SK-N-MC (cell line): ENCODE measurements at regions not wholly inside any gene's neighbourhood (a gene's known extent, or its start where the extent isn't known, plus 50 kb on each side); places are given as distances from the start of the nearest gene placed in this dataset.
"Not testable (repeated sequence)": the region's sequence is repeated elsewhere in the genome, so short reads cannot be mapped to it uniquely, and the experiment has no call there.

Experiments
- DNase-seq: peaks from one replicate; pipeline ENCODE4 v3.0.0-alpha.2; 2011; ENCODE audit warnings: low read depth, low spot score
- H3K27ac ChIP-seq: fragments of 200-600 bp; sonication (generic); 2 replicates; pipeline ENCODE4 v1.5.1; 2016; ENCODE audit warnings: mixed run types
- H3K36me3 ChIP-seq: fragments of 200-600 bp; sonication (generic); 2 replicates; pipeline ENCODE4 v1.6.1; 2017; ENCODE audit warnings: antibody characterized with exemption, low read length, mixed read lengths; ENCODE audit not compliant: insufficient read depth
- H3K4me3 ChIP-seq: fragments of 200-600 bp; sonication (generic); 2 replicates; pipeline ENCODE4 v1.5.1; 2016
- H3K9ac ChIP-seq: fragments of 200-600 bp; sonication (generic); 2 replicates; pipeline ENCODE4 v1.8.0; 2017; ENCODE audit warnings: mixed run types, mixed read lengths; ENCODE audit not compliant: insufficient read length
- H3K9me3 ChIP-seq: fragments of 200-600 bp; sonication (generic); 2 replicates; pipeline ENCODE4 v1.6.1; 2017; ENCODE audit warnings: low read depth, mild to moderate bottlenecking, antibody characterized with exemption, low read length, moderate library complexity, mixed read lengths
- EZH2 ChIP-seq: fragments of 200-600 bp; sonication (generic); IDR thresholded peaks from one replicate; pipeline ENCODE4 v1.6.1; 2017; ENCODE audit warnings: antibody characterized with exemption
- FOXP2 ChIP-seq: optimal IDR thresholded peaks from 2 replicates; pipeline ENCODE3; 2011; ENCODE audit warnings: mild to moderate bottlenecking, moderate library complexity; ENCODE audit not compliant: insufficient read depth; ENCODE audit errors: extremely low read length, control extremely low read depth
- POLR2AphosphoS5 ChIP-seq: IDR thresholded peaks from 2 replicates; pipeline ENCODE4 v1.6.1; 2012; ENCODE audit warnings: mild to moderate bottlenecking, low read depth, low read length, borderline replicate concordance

DNA sequence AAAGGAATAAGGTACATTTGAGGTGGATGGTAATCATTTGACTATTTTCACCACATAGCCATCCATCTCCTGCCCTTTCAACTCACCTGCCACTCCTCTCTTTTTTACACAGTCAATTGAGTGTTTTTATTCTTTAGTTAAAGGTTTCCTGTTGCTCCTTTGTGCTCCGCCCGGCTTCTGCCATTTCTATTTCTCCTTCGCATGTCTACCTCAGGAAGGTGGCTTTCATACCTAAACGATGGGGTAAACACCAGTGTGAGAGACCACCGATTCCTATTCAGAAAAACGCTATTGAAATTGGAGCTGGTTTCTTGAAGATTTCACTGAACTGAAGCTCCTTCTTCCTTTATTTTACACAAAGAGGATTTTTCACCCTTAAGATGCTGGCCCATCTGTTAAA is 1628.0 kb upstream of the PIK3C3 start:
- H3K9me3 ChIP-seq, result no peaks in the 10 kb centered on the region
- TF ChIP-seq POLR2AphosphoS5, result no peak
- TF ChIP-seq EZH2, result no peak
- no peak for TF ChIP-seq FOXP2
- no peak overlapping the region for H3K4me3 ChIP-seq
- H3K9ac ChIP-seq, result no peak overlapping the region
- DNase-seq, result no peak
- no peaks in the 10 kb centered on the region for H3K36me3 ChIP-seq
- no peak overlapping the region for H3K27ac ChIP-seq

- H3K4me3 ChIP-seq, result no peak overlapping the region
- H3K9ac ChIP-seq, result no peak overlapping the region
- TF ChIP-seq EZH2, result no peak
- no peak for TF ChIP-seq POLR2AphosphoS5
- no peak for TF ChIP-seq FOXP2
- no peaks in the 10 kb centered on the region for H3K36me3 ChIP-seq
- DNase-seq, result no peak
- H3K9me3 ChIP-seq, result no peaks in the 10 kb centered on the region
- no peak overlapping the region for H3K27ac ChIP-seq
Observed at GRCh38 chr18:40325988-40326387, 1629.0 kb upstream of the PIK3C3 start.

DNA sequence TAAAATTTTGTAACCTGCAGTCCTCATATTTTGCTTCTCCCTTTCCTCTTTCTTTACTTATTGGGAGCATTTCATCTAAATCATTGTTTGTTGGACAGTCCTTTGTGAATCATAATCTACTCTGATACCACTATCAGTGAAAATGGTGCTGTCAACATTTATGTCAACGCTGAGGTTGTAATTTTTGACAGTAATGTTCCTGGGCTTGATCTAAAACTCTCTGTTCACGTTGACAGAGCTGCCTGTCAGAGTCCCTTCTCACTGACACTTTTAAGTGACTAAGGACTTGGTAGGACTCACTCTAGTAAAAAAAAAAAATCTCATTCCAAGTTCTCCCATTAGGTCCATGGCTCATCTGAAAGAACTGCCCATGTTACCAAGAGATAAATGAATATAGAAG is 1640.8 kb upstream of the PIK3C3 start:
- Histone ChIP-seq H3K4me3 (no peak overlapping the region), H3K9ac (no peak overlapping the region), H3K9me3 (no peaks in the 10 kb centered on the region), H3K36me3 (no peaks in the 10 kb centered on the region), H3K27ac (no peak overlapping the region)
- TF ChIP-seq POLR2AphosphoS5, result no peak
- TF ChIP-seq FOXP2, result no peak
- TF ChIP-seq EZH2, result no peak
- DNase-seq, result no peak

DNA sequence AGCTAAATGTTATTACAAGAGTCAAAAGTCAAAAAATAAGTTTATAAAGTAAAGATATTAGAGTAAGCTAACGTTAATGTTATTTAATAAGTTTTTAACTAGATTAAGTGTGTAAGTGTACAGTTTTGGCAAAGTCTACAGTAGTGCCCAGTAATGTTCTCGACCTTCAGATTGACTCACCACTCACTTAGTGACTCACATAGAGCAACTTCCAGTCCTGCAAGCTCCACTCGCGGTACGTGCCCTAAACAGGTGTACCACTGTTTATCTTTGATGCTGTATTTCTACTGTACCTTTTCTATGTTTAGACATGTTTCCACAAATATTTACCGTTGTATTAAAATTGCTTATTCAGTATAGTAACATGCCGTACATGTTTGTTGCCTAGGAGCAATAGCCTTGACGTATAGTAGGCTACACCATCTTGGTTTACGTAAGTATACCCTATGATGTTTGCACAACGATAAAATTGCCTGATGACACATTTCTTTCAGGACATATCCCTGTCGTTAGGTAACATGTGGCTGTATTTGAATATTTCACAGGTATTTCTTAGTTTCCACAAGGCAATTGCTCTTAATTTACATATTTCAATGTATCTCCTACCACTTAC is 1641.9 kb upstream of the PIK3C3 start:
- H3K9ac ChIP-seq, result no peak overlapping the region
- DNase-seq, result no peak
- H3K27ac ChIP-seq, result no peak overlapping the region
- TF ChIP-seq FOXP2 (no peak), EZH2 (no peak), POLR2AphosphoS5 (no peak)
- no peak overlapping the region for H3K4me3 ChIP-seq
- H3K9me3 ChIP-seq, result no peaks in the 10 kb centered on the region
- no peaks in the 10 kb centered on the region for H3K36me3 ChIP-seq

DNA sequence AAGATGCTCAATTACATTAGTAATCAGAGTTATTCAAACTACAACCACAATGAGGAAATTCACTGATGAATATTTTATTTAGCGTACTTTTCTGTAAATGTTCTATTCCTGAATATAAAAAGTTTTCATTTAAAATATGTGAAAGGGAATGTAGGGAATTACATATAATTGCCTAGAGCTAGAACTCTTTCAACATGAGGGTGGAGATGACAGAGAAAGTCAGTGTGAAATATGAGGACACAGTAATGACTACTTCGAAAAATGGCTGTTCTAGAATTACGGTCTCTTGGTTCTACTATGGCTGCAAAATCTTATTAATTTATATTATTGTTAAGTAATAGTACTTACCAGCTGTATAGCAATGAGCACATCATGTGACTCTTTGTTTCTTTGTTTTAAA is 1647.4 kb upstream of the PIK3C3 start:
- no peak overlapping the region for H3K4me3 ChIP-seq
- H3K36me3 ChIP-seq, result no peaks in the 10 kb centered on the region
- H3K9me3 ChIP-seq, result no peaks in the 10 kb centered on the region
- no peak for DNase-seq
- TF ChIP-seq FOXP2, result no peak
- TF ChIP-seq EZH2, result no peak
- TF ChIP-seq POLR2AphosphoS5, result no peak
- H3K9ac ChIP-seq, result no peak overlapping the region
- no peak overlapping the region for H3K27ac ChIP-seq

- TF ChIP-seq POLR2AphosphoS5 (no peak), EZH2 (no peak), FOXP2 (no peak)
- no peak for DNase-seq
- Histone ChIP-seq H3K36me3 (no peaks in the 10 kb centered on the region), H3K27ac (no peak overlapping the region), H3K4me3 (no peak overlapping the region), H3K9me3 (no peaks in the 10 kb centered on the region), H3K9ac (no peak overlapping the region)
Observed at GRCh38 chr18:40296717-40297413, 1658.2 kb upstream of the PIK3C3 start.

- Histone ChIP-seq H3K27ac (no peak overlapping the region), H3K36me3 (no peaks in the 10 kb centered on the region), H3K4me3 (no peak overlapping the region), H3K9ac (no peak overlapping the region), H3K9me3 (no peaks in the 10 kb centered on the region)
- TF ChIP-seq EZH2, result no peak
- no peak for TF ChIP-seq FOXP2
- TF ChIP-seq POLR2AphosphoS5, result no peak
- no peak for DNase-seq
Observed at GRCh38 chr18:40292985-40293710, 1661.9 kb upstream of the PIK3C3 start.

GRCh38 chr18:40283560-40283959 is 1671.5 kb upstream of the PIK3C3 start:
- DNase-seq, result no peak
- H3K9me3 ChIP-seq, result no peaks in the 10 kb centered on the region
- no peaks in the 10 kb centered on the region for H3K36me3 ChIP-seq
- H3K9ac ChIP-seq, result no peak overlapping the region
- H3K27ac ChIP-seq, result no peak overlapping the region
- no peak overlapping the region for H3K4me3 ChIP-seq
- no peak for TF ChIP-seq EZH2
- no peak for TF ChIP-seq POLR2AphosphoS5
- TF ChIP-seq FOXP2, result no peak

DNA sequence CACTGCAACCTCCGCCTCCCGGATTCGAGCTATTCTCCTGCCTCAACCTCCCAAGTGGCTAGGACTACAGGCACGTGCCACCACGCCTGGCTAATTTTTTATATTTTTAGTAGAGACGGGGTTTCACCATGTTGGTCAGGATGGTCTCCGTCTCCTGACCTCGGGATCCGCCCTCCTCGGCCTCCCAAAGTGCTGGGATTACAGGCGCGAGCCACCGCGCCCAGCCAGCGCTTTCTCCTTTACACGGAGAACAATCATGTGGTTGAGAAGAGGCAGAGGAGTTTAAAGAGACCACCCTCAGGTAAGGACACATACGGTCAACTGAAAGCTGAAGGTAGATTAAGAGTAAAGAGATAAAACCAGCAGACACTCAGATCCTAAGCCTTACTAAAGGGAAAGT is 1673.7 kb upstream of the PIK3C3 start:
- not testable (repeated sequence) for H3K4me3 ChIP-seq, H3K9ac ChIP-seq, H3K27ac ChIP-seq, H3K36me3 ChIP-seq, DNase-seq, H3K9me3 ChIP-seq
